K562 (cell line): ENCODE measurements at regions not wholly inside any gene's neighbourhood (a gene's known extent, or its start where the extent isn't known, plus 50 kb on each side); places are given as distances from the start of the nearest gene placed in this dataset.

Experiments used
- ATAC-seq: fragments of 200-7000 bp; cut with Tn5 transposase; 3 replicates; pipeline ENCODE4 v1.9.1; 2020; ENCODE audit warnings: moderate library complexity
- BruUV-seq: library from RNA; stranded (reverse); fragments of 400-500 nt; replicated peaks from 2 replicates; lab custom pipeline; 2021; lab: Mats Ljungman, UMichigan
- CTCF ChIA-PET: fragments of 300-600 bp; formaldehyde crosslinking; extraction: SDS; loops from one replicate; lab custom pipeline; 2021; ENCODE audit warnings: low intra/inter-chr PET ratio; lab: Yijun Ruan, JAX
- POLR2A ChIA-PET: fragments of 300-600, 350-650 bp; sonication (Branson Sonifier 250); formaldehyde crosslinking; extraction: SDS; loops from one replicate; lab custom pipeline; 2021; ENCODE audit warnings: antibody characterized with exemption, inconsistent platforms; lab: Yijun Ruan, JAX
- DNase-seq, 4 experiments: peaks; one replicate each; pipeline versions ENCODE4 v3.0.0 to v3.0.0-alpha.2; 2011 to 2018; ENCODE audit warnings: low spot score in 3 of 4, mixed read lengths in 3 of 4; ENCODE audit errors: extremely low read depth in 1 of 4
- FAIRE-seq: peaks from 2 replicates; lab custom pipeline; 2011; peaks lifted over from hg19 to GRCh38; lab: Jason Lieb, UNC
- H2AFZ ChIP-seq: 2 replicates; pipeline ENCODE4 v1.6.0; 2011; ENCODE audit warnings: low read depth, low read length, control low read depth, inconsistent platforms
- H3K27ac ChIP-seq: fragments of 200-600 bp; 3 replicates; pipeline ENCODE4 v1.8.0; 2011; ENCODE audit warnings: low read depth, mild to moderate bottlenecking, control low read depth, inconsistent platforms, low read length, moderate library complexity, mixed read lengths; ENCODE audit errors: extremely low read depth
- H3K27me3 ChIP-seq, 2 experiments: fragments of 300-600 bp in 1 of 2; 2 replicates in 1 of 2; 3 replicates in 1 of 2; pipeline versions ENCODE4 v1.6.0 to v1.8.0; 2011; ENCODE audit warnings: inconsistent platforms in 2 of 2, low read length in 2 of 2, mild to moderate bottlenecking in 1 of 2, mixed read lengths in 1 of 2, moderate library complexity in 1 of 2; ENCODE audit not compliant: control insufficient read depth in 2 of 2, insufficient read depth in 2 of 2
- H3K36me3 ChIP-seq: fragments of 300-600 bp; 3 replicates; pipeline ENCODE4 v1.8.0; 2011; ENCODE audit warnings: mild to moderate bottlenecking, low read length, inconsistent platforms; ENCODE audit not compliant: control insufficient read depth, insufficient read depth
- H3K4me1 ChIP-seq, 2 experiments: fragments of 200-600 bp in 1 of 2; replicated peaks in 1 of 2; 2 replicates in 1 of 2; 3 replicates in 1 of 2; pipeline versions ENCODE4 v1.5.1 to v1.8.0; 2011; ENCODE audit warnings: inconsistent platforms in 2 of 2, low read length in 2 of 2, mild to moderate bottlenecking in 1 of 2, mixed read lengths in 1 of 2, moderate library complexity in 1 of 2; ENCODE audit not compliant: control insufficient read depth in 2 of 2, insufficient read depth in 2 of 2
- H3K4me2 ChIP-seq: 2 replicates; pipeline ENCODE4 v1.6.1; 2011; ENCODE audit warnings: low read length, control low read depth, inconsistent platforms, mixed read lengths; ENCODE audit not compliant: insufficient read depth
- H3K4me3 ChIP-seq: fragments of 200-600 bp; sonication (generic), shearing (Covaris generic); 2 replicates; pipeline ENCODE4 v1.5.1; 2016; ENCODE audit warnings: control low read depth, inconsistent platforms
- H3K79me2 ChIP-seq: fragments of 200-600 bp; 3 replicates; pipeline ENCODE4 v1.8.0; 2011; ENCODE audit warnings: low read length, inconsistent platforms; ENCODE audit not compliant: control insufficient read depth, insufficient read depth
- H3K9ac ChIP-seq, 2 experiments: 2 replicates each; pipeline versions ENCODE4 v1.6.0 to v1.6.1; 2011; ENCODE audit warnings: low read depth in 2 of 2, low read length in 2 of 2, control low read depth in 1 of 2, inconsistent platforms in 1 of 2, mild to moderate bottlenecking in 1 of 2, mixed read lengths in 1 of 2; ENCODE audit not compliant: insufficient read depth in 1 of 2
- H3K9me1 ChIP-seq: one replicate; pipeline ENCODE4 v1.6.0; 2011; ENCODE audit warnings: inconsistent platforms, mild to moderate bottlenecking, low read length, moderate library complexity; ENCODE audit not compliant: control insufficient read depth, insufficient read depth
- H3K9me3 ChIP-seq: replicated peaks from 2 replicates; pipeline ENCODE4 v1.5.1; 2011; ENCODE audit warnings: low read depth, low read length, inconsistent platforms; ENCODE audit not compliant: control insufficient read depth, insufficient read depth
- H4K20me1 ChIP-seq: replicated peaks from 2 replicates; pipeline ENCODE4 v1.6.1; 2011; ENCODE audit warnings: low read length, inconsistent platforms, mixed read lengths; ENCODE audit not compliant: control insufficient read depth, insufficient read depth
- CBFA2T2 ChIP-seq: fragments of 450-650 bp; conservative IDR thresholded peaks from 2 replicates; pipeline ENCODE4 v1.6.1; 2017; ENCODE audit warnings: mild to moderate bottlenecking
- HDAC6 ChIP-seq: IDR thresholded peaks from 2 replicates; pipeline ENCODE4 v1.6.1; 2012; ENCODE audit warnings: low read depth, mild to moderate bottlenecking, control low read depth, inconsistent platforms, low read length, moderate library complexity
- MAFK ChIP-seq: IDR thresholded peaks from 2 replicates; pipeline ENCODE4 v1.6.1; 2011; ENCODE audit warnings: low read length, improper control_type of control experiment
- PHF20 ChIP-seq: fragments of 450-650 bp; IDR thresholded peaks from 2 replicates; pipeline ENCODE4 v1.6.1; 2018; ENCODE audit not compliant: partially characterized antibody
- RAD21 ChIP-seq, 2 experiments: fragments of 250-450 bp in 1 of 2; fragments of 450-650 bp in 1 of 2; sonication (Bioruptor Pico) in 1 of 2; formaldehyde crosslinking in 1 of 2; IDR thresholded peaks in 1 of 2; conservative IDR thresholded peaks in 1 of 2; 2 replicates each; pipeline versions ENCODE4 v1.4.0 to v1.8.0; 2020 to 2022; ENCODE audit warnings: mild to moderate bottlenecking in 2 of 2, moderate library complexity in 1 of 2
- WGBS: fragments of 100-300 bp; shearing (Covaris generic); methylation state at CpG from one replicate; pipeline ENCODE4 v1.1.6; 2016; ENCODE audit warnings: low coverage, mixed read lengths; ENCODE audit not compliant: insufficient coverage; ENCODE audit errors: missing lambda C conversion rate; 5-methylcytosine and 5-hydroxymethylcytosine counted together
- in situ Hi-C: fragments of 300-500 bp; cut with MboI; formaldehyde crosslinking; loops from 4 replicates; pipeline ENCODE4 v1.15.0; 2018; ENCODE audit warnings: inconsistent platforms, mixed read lengths
- intact Hi-C: fragments of 100-400 bp; cut with micrococcal nuclease; formaldehyde crosslinking; loops from 2 replicates; pipeline ENCODE4 v1.14.2; 2022
- TF ChIP-seq, protein P1 (sequence below), 2 experiments: fragments of 450-650 bp; conservative IDR thresholded peaks; 2 replicates each; pipeline ENCODE4 v1.6.1; 2017; ENCODE audit warnings: mild to moderate bottlenecking in 2 of 2, moderate library complexity in 2 of 2
- TF ChIP-seq, protein P2 (sequence below): sonication (generic); formaldehyde crosslinking; IDR thresholded peaks from 2 replicates; pipeline ENCODE4 v1.8.0; 2022; ENCODE audit warnings: mild to moderate bottlenecking, missing genetic modification reagents

DNA sequence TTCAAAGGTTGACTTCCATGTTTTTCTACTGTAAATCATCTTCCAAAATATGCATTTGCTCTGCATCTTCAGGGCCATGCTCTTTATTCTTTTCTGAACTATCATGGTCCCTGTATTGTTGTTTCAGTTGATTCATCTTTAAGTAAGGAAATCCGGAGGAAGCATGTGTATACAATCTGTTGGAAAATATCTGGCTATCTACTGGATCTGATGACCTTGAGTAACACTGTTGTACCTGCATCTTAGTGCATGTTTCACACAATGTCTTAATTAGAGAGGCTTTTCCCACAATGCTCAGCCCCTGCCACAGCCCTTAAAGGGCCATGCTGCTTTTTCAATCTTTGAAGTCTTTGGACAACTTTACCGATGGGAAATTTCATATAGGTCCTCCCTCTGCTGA, 61.8 kb upstream of the SH3RF1 start:
- BruUV-seq: no TSS peak
- Histone ChIP-seq H3K4me1 (no peaks in the 10 kb centered on the region; a peak in 1 of 5 replicates), H3K79me2 (no peaks in the 10 kb centered on the region), H3K4me2 (no peak overlapping the region), H3K36me3 (no peaks in the 10 kb centered on the region), H3K27me3 (no peaks in the 10 kb centered on the region; a peak in 1 of 5 replicates), H3K9me1 (no peaks in the 10 kb centered on the region), H4K20me1 (no peaks in the 10 kb centered on the region), H3K9me3 (no peaks in the 10 kb centered on the region), H2AFZ (no peak overlapping the region), H3K9ac (no peak overlapping the region), H3K4me3 (no peak overlapping the region), H3K27ac (no peak overlapping the region)
- ATAC-seq: no peak
- POLR2A ChIA-PET: no interaction called here
- DNase-seq: no peak
- 0% methylated on average over 2 of the region's 2 CpGs for WGBS
- CTCF ChIA-PET: no interaction called here
- TF ChIP-seq, protein P1, sequence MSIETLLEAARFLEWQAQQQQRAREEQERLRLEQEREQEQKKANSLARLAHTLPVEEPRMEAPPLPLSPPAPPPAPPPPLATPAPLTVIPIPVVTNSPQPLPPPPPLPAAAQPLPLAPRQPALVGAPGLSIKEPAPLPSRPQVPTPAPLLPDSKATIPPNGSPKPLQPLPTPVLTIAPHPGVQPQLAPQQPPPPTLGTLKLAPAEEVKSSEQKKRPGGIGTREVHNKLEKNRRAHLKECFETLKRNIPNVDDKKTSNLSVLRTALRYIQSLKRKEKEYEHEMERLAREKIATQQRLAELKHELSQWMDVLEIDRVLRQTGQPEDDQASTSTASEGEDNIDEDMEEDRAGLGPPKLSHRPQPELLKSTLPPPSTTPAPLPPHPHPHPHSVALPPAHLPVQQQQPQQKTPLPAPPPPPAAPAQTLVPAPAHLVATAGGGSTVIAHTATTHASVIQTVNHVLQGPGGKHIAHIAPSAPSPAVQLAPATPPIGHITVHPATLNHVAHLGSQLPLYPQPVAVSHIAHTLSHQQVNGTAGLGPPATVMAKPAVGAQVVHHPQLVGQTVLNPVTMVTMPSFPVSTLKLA (conservative IDR thresholded peaks at IDR 0.05): no peak
- TF ChIP-seq PHF20: no peak
- no peak for TF ChIP-seq MAFK
- TF ChIP-seq HDAC6: no peak
- TF ChIP-seq RAD21 (CRISPR knock-in tag; conservative IDR thresholded peaks at IDR 0.05 in 1 of 2, IDR thresholded peaks at IDR 0.05 in 1 of 2): no peak
- TF ChIP-seq CBFA2T2: no peak
- TF ChIP-seq, protein P2, sequence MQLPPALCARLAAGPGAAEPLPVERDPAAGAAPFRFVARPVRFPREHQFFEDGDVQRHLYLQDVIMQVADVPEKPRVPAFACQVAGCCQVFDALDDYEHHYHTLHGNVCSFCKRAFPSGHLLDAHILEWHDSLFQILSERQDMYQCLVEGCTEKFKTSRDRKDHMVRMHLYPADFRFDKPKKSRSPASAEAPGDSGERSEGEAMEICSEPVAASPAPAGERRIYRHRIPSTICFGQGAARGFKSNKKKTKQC: no peak
- in situ Hi-C loops (no loop called here), intact Hi-C loops (no loop called here)
- FAIRE-seq: no peak
